HUES48 (cell line): ENCODE measurements at regions not wholly inside any gene's neighbourhood (a gene's known extent, or its start where the extent isn't known, plus 50 kb on each side); places are given as distances from the start of the nearest gene placed in this dataset.
"Not testable (repeated sequence)": the region's sequence is repeated elsewhere in the genome, so short reads cannot be mapped to it uniquely, and the experiment has no call there.

Experiments used
- H3K27ac ChIP-seq: one replicate; pipeline ENCODE4 v1.7.0; 2013; ENCODE audit warnings: low read depth, low read length, inconsistent platforms
- H3K27me3 ChIP-seq: 2 replicates; pipeline ENCODE4 v1.6.1; 2013; ENCODE audit warnings: mild to moderate bottlenecking, low read length; ENCODE audit not compliant: control insufficient read depth, insufficient read depth
- H3K36me3 ChIP-seq: 2 replicates; pipeline ENCODE4 v1.6.1; 2013; ENCODE audit warnings: low read length; ENCODE audit not compliant: control insufficient read depth, insufficient read depth
- H3K4me1 ChIP-seq: 2 replicates; pipeline ENCODE4 v1.6.1; 2013; ENCODE audit warnings: mild to moderate bottlenecking, low read length; ENCODE audit not compliant: control insufficient read depth, insufficient read depth
- H3K4me3 ChIP-seq: 2 replicates; pipeline ENCODE4 v1.5.1; 2013; ENCODE audit warnings: mild to moderate bottlenecking, low read depth, low read length
- H3K9ac ChIP-seq: 2 replicates; pipeline ENCODE4 v1.6.1; 2013; ENCODE audit warnings: mild to moderate bottlenecking, low read depth, low read length, moderate library complexity
- H3K9me3 ChIP-seq: 2 replicates; pipeline ENCODE4 v1.6.1; 2013; ENCODE audit warnings: low read length; ENCODE audit not compliant: control insufficient read depth, insufficient read depth

DNA sequence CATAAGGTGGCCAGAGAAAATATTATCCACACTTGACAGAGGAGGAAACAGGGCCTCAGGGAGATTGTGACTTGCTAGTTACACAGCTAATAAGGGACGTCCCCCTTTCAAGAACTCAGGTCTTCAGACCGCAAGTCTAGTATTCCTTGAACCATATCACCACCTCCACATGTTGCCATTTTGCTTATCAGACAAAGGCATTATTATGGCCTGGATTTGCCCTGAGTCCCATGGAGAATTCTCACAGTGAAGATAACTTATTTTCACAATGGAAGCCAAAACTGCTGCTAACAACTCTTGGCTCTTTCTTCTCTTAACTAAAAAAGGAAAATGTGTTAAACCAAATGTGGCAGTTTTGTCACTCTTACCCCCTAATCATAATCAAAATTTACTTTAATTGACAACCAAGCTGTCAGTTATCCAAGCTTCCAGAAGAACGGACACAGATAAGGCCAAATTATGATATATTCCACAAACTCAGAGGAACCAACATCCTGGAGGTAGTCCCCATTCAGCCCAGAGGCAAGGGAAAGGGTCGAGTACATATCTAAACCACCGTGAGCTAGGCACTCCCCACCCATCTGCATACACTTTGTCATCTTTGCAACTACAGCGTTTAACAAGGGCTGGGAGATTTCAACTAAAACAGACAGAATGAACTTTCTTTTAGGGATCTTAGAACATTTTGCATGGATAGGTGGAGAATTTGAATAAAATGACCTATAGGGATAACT, 63.6 kb upstream of the THBS1 start:
- H3K27me3 ChIP-seq = no peaks in the 10 kb centered on the region

DNA sequence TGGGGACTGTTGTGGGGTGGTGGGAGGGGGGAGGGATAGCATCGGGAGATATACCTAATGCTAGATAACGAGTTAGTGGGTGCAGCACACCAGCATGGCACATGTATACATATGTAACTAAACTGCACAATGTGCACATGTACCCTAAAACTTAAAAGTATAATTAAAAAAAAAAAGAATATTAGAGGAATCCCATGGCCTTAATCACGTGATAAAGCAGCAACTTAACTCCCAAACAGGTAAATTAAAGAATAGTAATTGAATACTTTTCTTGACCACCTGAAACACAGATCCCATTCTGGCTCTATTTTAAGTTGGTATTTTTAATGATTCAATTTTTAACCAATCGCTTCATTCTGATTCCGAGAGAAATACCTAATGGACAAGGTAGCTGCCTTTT, 56.9 kb upstream of the THBS1 start:
- not testable (repeated sequence) for H3K9me3 ChIP-seq, H3K36me3 ChIP-seq, H3K27ac ChIP-seq, H3K4me3 ChIP-seq, H3K4me1 ChIP-seq, H3K9ac ChIP-seq, H3K27me3 ChIP-seq

More for the DNA sequence above, 63.6 kb upstream of the THBS1 start:
- Histone ChIP-seq H3K4me3 (no peak overlapping the region), H3K27ac (no peak overlapping the region), H3K36me3 (no peaks in the 10 kb centered on the region), H3K9me3 (peaks cover 7% of the 10 kb centered on the region; the same call in 1 of the 2 replicates), H3K9ac (no peak overlapping the region), H3K4me1 (no peaks in the 10 kb centered on the region)

DNA sequence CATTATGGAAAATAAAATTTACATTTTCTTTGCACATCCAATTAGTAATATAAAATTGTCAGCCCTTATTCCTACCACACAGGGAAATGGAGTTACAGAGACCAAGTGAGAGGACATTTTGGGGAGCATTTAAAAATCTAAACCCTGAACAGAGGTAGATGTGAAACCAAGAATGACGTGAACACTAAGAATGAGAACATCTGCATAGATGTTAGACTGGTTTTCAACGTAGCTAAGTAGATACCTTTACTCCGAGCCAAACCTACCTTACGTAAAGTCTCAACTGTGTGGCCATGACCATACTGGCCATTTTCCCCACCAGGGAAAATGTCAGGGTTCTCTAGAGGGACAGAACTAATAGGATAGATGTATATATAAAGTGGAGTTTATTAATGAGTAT, 51.4 kb upstream of the THBS1 start:
- H3K27me3 ChIP-seq = no peaks in the 10 kb centered on the region
- no peaks in the 10 kb centered on the region; the same call in 1 of the 2 replicates for H3K9me3 ChIP-seq

DNA sequence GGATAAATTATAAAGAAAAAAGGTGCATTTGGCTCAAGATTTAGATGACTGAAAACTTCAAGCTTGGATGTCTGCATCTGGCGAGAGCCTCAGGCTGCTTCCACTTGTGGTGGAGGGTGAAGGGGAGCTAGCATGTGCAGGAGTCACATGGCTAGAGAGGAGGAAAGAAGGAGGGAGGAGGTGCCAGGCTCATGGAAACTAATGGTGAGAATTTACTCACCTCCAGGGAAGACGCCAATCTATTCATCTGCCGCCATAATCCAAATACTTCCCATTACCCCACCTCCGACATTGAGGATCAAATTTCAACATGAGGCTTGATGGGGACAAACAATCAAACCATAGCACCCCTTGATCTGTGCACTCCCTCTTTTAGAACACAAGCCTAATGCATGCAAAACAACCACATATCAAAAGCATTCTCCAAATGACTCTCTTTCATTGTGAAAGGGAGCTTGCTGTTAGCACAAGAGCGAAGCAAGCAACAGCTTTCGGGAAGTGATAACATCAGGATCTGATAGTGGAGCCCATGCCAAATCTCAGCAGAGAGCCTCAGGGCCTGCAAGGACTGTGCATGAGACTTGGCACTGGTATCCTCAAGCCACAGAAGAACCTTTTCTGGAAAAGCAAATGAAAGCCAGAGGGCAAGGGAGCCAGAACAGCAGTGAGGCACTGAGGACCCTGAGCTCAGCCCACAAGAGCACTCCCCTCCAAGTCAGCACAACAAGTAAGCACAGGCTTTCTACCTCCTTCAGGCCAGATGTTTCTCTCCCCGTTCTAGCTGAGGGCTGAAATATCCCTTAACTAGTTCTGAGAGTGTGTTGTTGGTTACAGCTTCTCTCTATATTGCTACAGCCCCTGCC, 50.2 kb upstream of the THBS1 start:
- Histone ChIP-seq H3K27ac (peak overlapping the region; percentile 32), H3K4me3 (no peak overlapping the region), H3K9me3 (no peaks in the 10 kb centered on the region; the same call in 1 of the 2 replicates), H3K9ac (no peak overlapping the region), H3K4me1 (peaks cover 9% of the 10 kb centered on the region), H3K27me3 (no peaks in the 10 kb centered on the region), H3K36me3 (no peaks in the 10 kb centered on the region)

More for the DNA sequence above, 51.4 kb upstream of the THBS1 start:
- Histone ChIP-seq H3K36me3 (no peaks in the 10 kb centered on the region), H3K9ac (no peak overlapping the region), H3K4me1 (peaks cover 9% of the 10 kb centered on the region), H3K27ac (no peak overlapping the region), H3K4me3 (no peak overlapping the region)
